ENCODE measurements at regions not wholly inside any gene's neighbourhood (a gene's known extent, or its start where the extent isn't known, plus 50 kb on each side); places are given as distances from the start of the nearest gene placed in this dataset.

- H3K9me3 Mint-ChIP-seq = peaks cover 0 to 4% (median 0%) of the 10 kb centered on the region in 3 donors
Measured at GRCh38 chr13:109431217-109431616, 355.2 kb downstream of the IRS2 start.

GRCh38 chr13:109428146-109428545, 358.2 kb downstream of the IRS2 start:
- Mint-ChIP-seq H3K27me3 (peaks cover under 1 to 2% of the 10 kb centered on the region in 2 donors), H3K4me3 (no peak overlapping the region), H3K9me3 (peaks cover 0 to 2% (median 0%) of the 10 kb centered on the region in 3 donors), H3K36me3 (no peaks in the 10 kb centered on the region), H3K4me1 (no peaks in the 10 kb centered on the region), H3K27ac (no peak overlapping the region)
- DNase-seq (no peak), ATAC-seq (replicated peaks in 1 of 4) (no peak)
- no CpG with 5 or more reads among the region's 3 CpGs for WGBS (ENCODE audit: insufficient coverage)
- ChIA-PET POLR2A (no interaction called here), CTCF (no interaction called here)
- H3K9me3 ChIP-seq = no peaks in the 10 kb centered on the region
- no peaks in the 10 kb centered on the region for H3K4me1 ChIP-seq (ENCODE audit: control insufficient read depth in 1 of 2, extremely low read depth in 1 of 2, insufficient read depth in 2 of 2, low read length in 2 of 2)
- peaks cover 0 to 5% of the 10 kb centered on the region in 2 experiments for H3K27me3 ChIP-seq (replicated peaks in 1 of 2; ENCODE audit: control insufficient read depth in 2 of 2, extremely low read depth in 1 of 2, insufficient read depth in 2 of 2, low read length in 1 of 2)
- H3K4me3 ChIP-seq (ENCODE audit: control insufficient read depth in 1 of 2, extremely low read depth in 1 of 2, low read length in 1 of 2) = no peak overlapping the region
- H3K36me3 ChIP-seq (ENCODE audit: control insufficient read depth in 2 of 2, extremely low read depth in 1 of 2, insufficient read depth in 1 of 2, low read length in 1 of 2) = no peaks in the 10 kb centered on the region
- H3K27ac ChIP-seq (ENCODE audit: low read length) = no peak overlapping the region

More at GRCh38 chr13:109431217-109431616, 355.2 kb downstream of the IRS2 start:
- Histone ChIP-seq H3K9me3 (no peaks in the 10 kb centered on the region), H3K4me3 (ENCODE audit: control insufficient read depth in 1 of 2, extremely low read depth in 1 of 2, low read length in 1 of 2) (no peak overlapping the region), H3K27ac (ENCODE audit: low read length) (no peak overlapping the region), H3K36me3 (ENCODE audit: control insufficient read depth in 2 of 2, extremely low read depth in 1 of 2, insufficient read depth in 1 of 2, low read length in 1 of 2) (no peaks in the 10 kb centered on the region), H3K4me1 (ENCODE audit: control insufficient read depth in 1 of 2, extremely low read depth in 1 of 2, insufficient read depth in 2 of 2, low read length in 2 of 2) (no peaks in the 10 kb centered on the region), H3K27me3 (replicated peaks in 1 of 2; ENCODE audit: control insufficient read depth in 2 of 2, extremely low read depth in 1 of 2, insufficient read depth in 2 of 2, low read length in 1 of 2) (peaks cover 0 to 5% of the 10 kb centered on the region in 2 experiments)
- Mint-ChIP-seq H3K27ac (no peak overlapping the region), H3K4me1 (no peaks in the 10 kb centered on the region), H3K27me3 (peaks cover 0 to 9% of the 10 kb centered on the region in 2 donors), H3K36me3 (no peaks in the 10 kb centered on the region), H3K4me3 (no peak overlapping the region)
- ATAC-seq (replicated peaks in 1 of 4) (no peak), DNase-seq (no peak)
- no CpG with 5 or more reads among the region's 2 CpGs for WGBS (ENCODE audit: insufficient coverage)
- CTCF ChIA-PET = interaction anchor here in 1 of 2 donors (0.6 kb wide), 1 partner anchor 76 kb away, joined by 3 read pairs; no protein-coding TSS in a partner anchor
- POLR2A ChIA-PET = no interaction called here

DNA sequence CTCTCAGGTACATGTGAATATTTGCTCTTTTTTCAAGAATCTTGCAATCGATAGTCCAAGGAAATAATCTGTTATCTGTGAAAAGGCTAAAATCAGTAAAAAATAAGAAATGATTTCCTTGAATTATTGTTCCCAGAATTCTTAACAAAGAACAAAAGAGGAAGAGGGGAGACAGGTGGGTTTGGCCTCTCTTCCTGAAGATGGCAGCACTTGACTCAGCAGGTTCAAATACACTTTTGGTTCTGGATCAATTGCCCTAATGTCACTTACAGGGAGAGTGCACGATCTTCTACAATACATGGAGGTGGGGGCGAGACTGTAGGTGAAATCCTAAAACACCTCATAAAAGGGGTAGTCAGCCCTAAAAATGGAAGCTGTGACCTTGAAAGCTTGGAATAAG, 358.7 kb downstream of the IRS2 start:
- H3K27ac Mint-ChIP-seq = no peak overlapping the region
- ATAC-seq (replicated peaks in 1 of 4) = no peak
- no peaks in the 10 kb centered on the region for H3K36me3 ChIP-seq (ENCODE audit: control insufficient read depth in 2 of 2, extremely low read depth in 1 of 2, insufficient read depth in 1 of 2, low read length in 1 of 2)
- no peak for DNase-seq
- H3K36me3 Mint-ChIP-seq = no peaks in the 10 kb centered on the region
- peaks cover 3 to 5% of the 10 kb centered on the region in 2 donors for H3K27me3 Mint-ChIP-seq
- no peaks in the 10 kb centered on the region for H3K4me1 Mint-ChIP-seq
- no peak overlapping the region for H3K4me3 Mint-ChIP-seq
- no CpG with 5 or more reads among the region's 3 CpGs for WGBS (ENCODE audit: insufficient coverage)
- H3K9me3 ChIP-seq = no peaks in the 10 kb centered on the region
- no peaks in the 10 kb centered on the region for H3K4me1 ChIP-seq (ENCODE audit: control insufficient read depth in 1 of 2, extremely low read depth in 1 of 2, insufficient read depth in 2 of 2, low read length in 2 of 2)
- H3K4me3 ChIP-seq (ENCODE audit: control insufficient read depth in 1 of 2, extremely low read depth in 1 of 2, low read length in 1 of 2) = no peak overlapping the region
- CTCF ChIA-PET = no interaction called here
- H3K9me3 Mint-ChIP-seq = no peaks in the 10 kb centered on the region
- POLR2A ChIA-PET = no interaction called here
- H3K27ac ChIP-seq (ENCODE audit: low read length) = no peak overlapping the region
- H3K27me3 ChIP-seq (replicated peaks in 1 of 2; ENCODE audit: control insufficient read depth in 2 of 2, extremely low read depth in 1 of 2, insufficient read depth in 2 of 2, low read length in 1 of 2) = peaks cover 0 to 4% of the 10 kb centered on the region in 2 experiments

DNA sequence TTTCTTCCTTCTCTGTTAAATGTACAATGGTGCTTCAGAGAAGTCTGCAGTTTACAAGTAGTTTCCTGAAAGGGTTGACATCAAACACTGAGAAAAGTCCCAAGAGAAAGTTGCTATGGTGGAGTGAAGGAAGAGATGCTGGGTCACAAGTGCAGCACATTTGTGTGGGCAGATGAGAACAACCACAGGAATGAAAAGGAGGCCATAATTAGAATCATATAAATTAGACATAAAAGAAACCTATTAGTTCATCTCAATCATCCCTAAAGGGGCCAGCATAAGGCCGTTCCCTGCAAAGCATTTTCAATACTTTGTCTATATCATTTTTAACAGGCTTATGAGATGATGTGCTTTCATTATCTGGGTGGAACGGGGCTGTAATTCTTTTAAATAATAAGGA, 359.2 kb downstream of the IRS2 start:
- H3K9me3 Mint-ChIP-seq = no peaks in the 10 kb centered on the region
- H3K27me3 ChIP-seq (replicated peaks in 1 of 2; ENCODE audit: control insufficient read depth in 2 of 2, extremely low read depth in 1 of 2, insufficient read depth in 2 of 2, low read length in 1 of 2) = peaks cover 0 to 2% of the 10 kb centered on the region in 2 experiments
- no peak overlapping the region for H3K27ac Mint-ChIP-seq
- no CpG with 5 or more reads among the region's 2 CpGs for WGBS (ENCODE audit: insufficient coverage)
- POLR2A ChIA-PET = no interaction called here
- no peaks in the 10 kb centered on the region for H3K9me3 ChIP-seq
- no peak for DNase-seq
- no peaks in the 10 kb centered on the region for H3K36me3 ChIP-seq (ENCODE audit: control insufficient read depth in 2 of 2, extremely low read depth in 1 of 2, insufficient read depth in 1 of 2, low read length in 1 of 2)
- H3K36me3 Mint-ChIP-seq = no peaks in the 10 kb centered on the region
- peaks cover 3 to 5% of the 10 kb centered on the region in 2 donors for H3K27me3 Mint-ChIP-seq
- CTCF ChIA-PET = no interaction called here
- no peak overlapping the region for H3K4me3 ChIP-seq (ENCODE audit: control insufficient read depth in 1 of 2, extremely low read depth in 1 of 2, low read length in 1 of 2)
- H3K4me3 Mint-ChIP-seq = no peak overlapping the region
- no peak overlapping the region for H3K27ac ChIP-seq (ENCODE audit: low read length)
- no peaks in the 10 kb centered on the region for H3K4me1 Mint-ChIP-seq
- peaks cover 0 to under 1% of the 10 kb centered on the region in 2 experiments for H3K4me1 ChIP-seq (ENCODE audit: control insufficient read depth in 1 of 2, extremely low read depth in 1 of 2, insufficient read depth in 2 of 2, low read length in 2 of 2)
- ATAC-seq (replicated peaks in 1 of 4) = no peak

- ATAC-seq (replicated peaks in 1 of 4) (no peak), DNase-seq (no peak)
- H3K27ac ChIP-seq (ENCODE audit: low read length) = no peak overlapping the region
- POLR2A ChIA-PET = no interaction called here
- H3K4me3 Mint-ChIP-seq = no peak overlapping the region
- H3K4me1 ChIP-seq (ENCODE audit: control insufficient read depth in 1 of 2, extremely low read depth in 1 of 2, insufficient read depth in 2 of 2, low read length in 2 of 2) = peaks cover 0 to 2% of the 10 kb centered on the region in 2 experiments
- no peaks in the 10 kb centered on the region for H3K36me3 ChIP-seq (ENCODE audit: control insufficient read depth in 2 of 2, extremely low read depth in 1 of 2, insufficient read depth in 1 of 2, low read length in 1 of 2)
- H3K4me3 ChIP-seq (ENCODE audit: control insufficient read depth in 1 of 2, extremely low read depth in 1 of 2, low read length in 1 of 2) = no peak overlapping the region
- peaks cover 3 to 5% of the 10 kb centered on the region in 2 donors for H3K27me3 Mint-ChIP-seq
- H3K4me1 Mint-ChIP-seq = no peaks in the 10 kb centered on the region
- H3K9me3 Mint-ChIP-seq = no peaks in the 10 kb centered on the region
- 83% methylated on average over 1 of the region's 1 CpG for WGBS (ENCODE audit: insufficient coverage)
- no peaks in the 10 kb centered on the region for H3K36me3 Mint-ChIP-seq
- H3K27me3 ChIP-seq (replicated peaks in 1 of 2; ENCODE audit: control insufficient read depth in 2 of 2, extremely low read depth in 1 of 2, insufficient read depth in 2 of 2, low read length in 1 of 2) = peaks cover 0 to 2% of the 10 kb centered on the region in 2 experiments
- CTCF ChIA-PET = no interaction called here
- H3K27ac Mint-ChIP-seq = no peak overlapping the region
- H3K9me3 ChIP-seq = no peaks in the 10 kb centered on the region
Measured at GRCh38 chr13:109426690-109426990, 359.7 kb downstream of the IRS2 start.

DNA sequence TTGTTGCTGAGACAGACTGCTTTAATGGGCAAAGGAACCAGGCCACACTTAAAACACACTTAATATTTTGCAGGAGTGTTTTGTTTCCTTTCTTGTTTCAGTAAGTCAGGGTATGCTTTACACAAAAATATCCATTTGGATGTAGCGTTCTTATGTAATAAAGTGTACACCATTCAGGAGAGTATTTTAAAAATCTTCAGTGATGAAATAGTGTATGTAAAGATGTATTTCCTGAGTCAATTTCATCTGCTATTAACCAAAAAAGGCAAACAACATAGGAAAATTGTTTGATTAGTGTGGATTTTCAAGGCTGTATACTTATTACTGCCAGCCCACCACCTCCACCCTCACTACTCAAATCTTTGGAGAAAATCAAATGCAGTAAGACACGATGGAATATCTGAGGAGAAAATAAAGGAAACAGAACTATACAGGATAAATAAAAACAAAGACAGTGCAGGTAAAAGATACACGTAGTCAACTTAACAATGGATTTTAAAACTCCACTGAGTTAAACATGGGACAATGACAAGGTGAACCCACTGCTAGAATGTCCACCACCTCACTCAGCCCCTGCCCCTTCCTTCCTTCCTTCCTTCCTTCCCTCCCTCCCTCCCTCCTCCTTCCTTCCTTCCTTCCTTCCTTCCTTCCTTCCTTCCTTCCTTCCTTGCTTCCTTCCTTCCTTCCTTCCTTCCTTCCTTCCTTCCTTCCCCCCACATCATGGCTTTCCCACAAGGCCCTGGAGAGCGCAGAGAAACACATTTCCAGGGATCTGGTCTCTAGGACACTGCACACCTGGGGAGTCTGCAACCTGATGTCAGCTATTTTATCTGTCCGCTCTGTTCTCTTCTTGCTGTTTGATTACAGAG, 360.3 kb downstream of the IRS2 start:
- peaks cover 3 to 5% of the 10 kb centered on the region in 2 donors for H3K27me3 Mint-ChIP-seq
- ATAC-seq (replicated peaks in 1 of 4) (no peak), DNase-seq (no peak)
- H3K27ac Mint-ChIP-seq = no peak overlapping the region
- peaks cover 0 to 2% of the 10 kb centered on the region in 2 experiments for H3K27me3 ChIP-seq (replicated peaks in 1 of 2; ENCODE audit: control insufficient read depth in 2 of 2, extremely low read depth in 1 of 2, insufficient read depth in 2 of 2, low read length in 1 of 2)
- ChIA-PET CTCF (no interaction called here), POLR2A (no interaction called here)
- no peaks in the 10 kb centered on the region for H3K9me3 ChIP-seq
- no peak overlapping the region for H3K27ac ChIP-seq (ENCODE audit: low read length)
- H3K4me3 ChIP-seq (ENCODE audit: control insufficient read depth in 1 of 2, extremely low read depth in 1 of 2, low read length in 1 of 2) = no peak overlapping the region
- H3K4me3 Mint-ChIP-seq = no peak overlapping the region
- H3K36me3 Mint-ChIP-seq = no peaks in the 10 kb centered on the region
- H3K9me3 Mint-ChIP-seq = no peaks in the 10 kb centered on the region
- no CpG with 5 or more reads among the region's 5 CpGs for WGBS (ENCODE audit: insufficient coverage)
- no peaks in the 10 kb centered on the region for H3K4me1 Mint-ChIP-seq
- H3K4me1 ChIP-seq (ENCODE audit: control insufficient read depth in 1 of 2, extremely low read depth in 1 of 2, insufficient read depth in 2 of 2, low read length in 2 of 2) = peaks cover 0 to 3% of the 10 kb centered on the region in 2 experiments
- no peaks in the 10 kb centered on the region for H3K36me3 ChIP-seq (ENCODE audit: control insufficient read depth in 2 of 2, extremely low read depth in 1 of 2, insufficient read depth in 1 of 2, low read length in 1 of 2)
